Lung (tissue), 11 donors: ENCODE measurements at regions not wholly inside any gene's neighbourhood (a gene's known extent, or its start where the extent isn't known, plus 50 kb on each side); places are given as distances from the start of the nearest gene placed in this dataset.

Experiments used
- ATAC-seq: fragments of 200-7000 bp; cut with Tn5 transposase; one replicate; pipeline ENCODE4 v1.9.1; 2020; ENCODE audit warnings: moderate number of reproducible peaks; ENCODE audit not compliant: insufficient read depth, low FRiP score
- DNase-seq, 3 donors: peaks; one replicate each; pipeline ENCODE4 v3.0.0-alpha.2; 2013 to 2017
- H3K27ac ChIP-seq, 2 donors: one replicate each; pipeline ENCODE4 v1.5.1; 2013; ENCODE audit warnings: mild to moderate bottlenecking in 2 of 2, moderate library complexity in 2 of 2, control low read depth in 1 of 2, inconsistent platforms in 1 of 2, low read depth in 1 of 2, low read length in 1 of 2
- H3K27me3 ChIP-seq, 3 donors: one replicate each; pipeline ENCODE4 v1.5.1; 2013; ENCODE audit warnings: low read length in 2 of 3; ENCODE audit not compliant: control insufficient read depth in 3 of 3, insufficient read depth in 3 of 3
- H3K36me3 ChIP-seq, 4 donors: one replicate each; pipeline ENCODE4 v1.5.1; 2013; ENCODE audit warnings: low read length in 4 of 4, mild to moderate bottlenecking in 1 of 4, moderate library complexity in 1 of 4; ENCODE audit not compliant: control insufficient read depth in 4 of 4, insufficient read depth in 4 of 4
- H3K4me1 ChIP-seq, 5 donors: one replicate each; pipeline ENCODE4 v1.5.1; 2013; ENCODE audit warnings: low read length in 5 of 5, mild to moderate bottlenecking in 2 of 5, moderate library complexity in 1 of 5; ENCODE audit not compliant: control insufficient read depth in 5 of 5, insufficient read depth in 5 of 5
- H3K4me3 ChIP-seq: one replicate; pipeline ENCODE4 v1.5.1; 2013; ENCODE audit warnings: mild to moderate bottlenecking, control low read depth, moderate library complexity
- H3K9ac ChIP-seq, 2 donors: one replicate each; pipeline ENCODE4 v1.5.1; 2013; ENCODE audit warnings: low read length in 2 of 2, control low read depth in 1 of 2; ENCODE audit not compliant: insufficient read depth in 1 of 2
- H3K9me3 ChIP-seq, 4 donors: one replicate each; pipeline ENCODE4 v1.5.1; 2013; ENCODE audit warnings: low read length in 3 of 4, mild to moderate bottlenecking in 1 of 4, moderate library complexity in 1 of 4; ENCODE audit not compliant: control insufficient read depth in 4 of 4, insufficient read depth in 3 of 4
- CTCF ChIP-seq: IDR thresholded peaks from 2 replicates; pipeline ENCODE4 v1.5.1; 2012; ENCODE audit warnings: mild to moderate bottlenecking; ENCODE audit errors: control extremely low read depth, extremely low read depth
- WGBS, 2 donors: extraction: QIAGEN DNeasy Blood & Tissue Kit; methylation state at CpG; one replicate each; pipeline ENCODE4 v1.1.7; 2013; 5-methylcytosine and 5-hydroxymethylcytosine counted together
- donor health status: control.
- donor health status: control.
- donor health status: Bipolar disorder and iron deficiency.
- donor health status: healthy.
- donor health status: DM: yes; HTN: yes; CAD: no.

DNA sequence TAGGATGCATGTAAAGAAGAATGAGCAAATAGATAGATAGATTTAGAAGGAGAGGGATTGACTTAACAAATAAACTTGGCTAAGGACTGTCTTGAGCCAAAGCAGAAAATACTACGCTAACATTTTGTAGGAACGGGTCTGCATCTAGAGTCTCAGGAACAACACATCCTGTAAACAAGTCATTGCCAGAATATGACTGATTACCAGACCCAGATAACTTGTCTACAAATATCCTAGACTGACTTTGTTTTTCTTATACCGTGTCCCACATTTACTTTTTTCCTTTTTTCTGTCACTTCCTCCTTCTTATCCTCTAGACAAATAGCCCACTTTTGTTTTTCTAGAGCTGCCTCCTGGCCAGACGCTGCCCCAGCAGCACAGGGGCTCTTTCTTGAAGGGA lies 393.6 kb downstream of the PDGFC start:
- Histone ChIP-seq H3K27me3 (no peaks in the 10 kb centered on the region), H3K9me3 (no peaks in the 10 kb centered on the region), H3K4me1 (no peaks in the 10 kb centered on the region), H3K36me3 (no peaks in the 10 kb centered on the region), H3K4me3 (no peak overlapping the region), H3K27ac (no peak overlapping the region), H3K9ac (no peak overlapping the region)
- no peak for ATAC-seq
- DNase-seq: no peak
- TF ChIP-seq CTCF: no peak
- WGBS, 2 donors: 40 to 52% methylated on average over 4 of the region's 4 CpGs

GRCh38 chr4:156576946-156577345 lies 394.7 kb downstream of the PDGFC start:
- no peak overlapping the region for H3K9ac ChIP-seq
- H3K27ac ChIP-seq: no peak overlapping the region
- no peak overlapping the region for H3K4me3 ChIP-seq

GRCh38 chr4:156575430-156576073 lies 396.0 kb downstream of the PDGFC start:
- H3K27me3 ChIP-seq: no peaks in the 10 kb centered on the region
- no peak overlapping the region for H3K9ac ChIP-seq
- 67 to 80% methylated on average over 6 of the region's 6 CpGs for WGBS, 2 donors
- H3K9me3 ChIP-seq: peaks cover 0 to 3% (median 0%) of the 10 kb centered on the region in 4 donors
- DNase-seq: no peak
- H3K4me3 ChIP-seq: no peak overlapping the region
- no peak for TF ChIP-seq CTCF
- H3K4me1 ChIP-seq: no peaks in the 10 kb centered on the region
- H3K27ac ChIP-seq: no peak overlapping the region
- no peak for ATAC-seq
- no peaks in the 10 kb centered on the region for H3K36me3 ChIP-seq

More at GRCh38 chr4:156576946-156577345, 394.7 kb downstream of the PDGFC start:
- Histone ChIP-seq H3K36me3 (no peaks in the 10 kb centered on the region), H3K27me3 (no peaks in the 10 kb centered on the region), H3K4me1 (no peaks in the 10 kb centered on the region), H3K9me3 (no peaks in the 10 kb centered on the region)
- ATAC-seq: no peak
- no peak for DNase-seq
- 74 to 78% methylated on average over 2 of the region's 2 CpGs for WGBS, 2 donors
- TF ChIP-seq CTCF: no peak

GRCh38 chr4:156571146-156571545 lies 400.5 kb downstream of the PDGFC start:
- Histone ChIP-seq H3K4me1 (no peaks in the 10 kb centered on the region), H3K4me3 (no peak overlapping the region), H3K36me3 (no peaks in the 10 kb centered on the region), H3K27me3 (no peaks in the 10 kb centered on the region), H3K9ac (no peak overlapping the region), H3K9me3 (peaks cover 0 to 3% (median 0%) of the 10 kb centered on the region in 4 donors), H3K27ac (no peak overlapping the region)
- peak in 1 of 3 donors; percentile 44 for DNase-seq
- TF ChIP-seq CTCF: no peak
- WGBS, 2 donors: 64 to 67% methylated on average over 5 of the region's 5 CpGs
- ATAC-seq: no peak
